ENCODE measurements at regions not wholly inside any gene's neighbourhood (a gene's known extent, or its start where the extent isn't known, plus 50 kb on each side); places are given as distances from the start of the nearest gene placed in this dataset.
"Not testable (repeated sequence)": the region's sequence is repeated elsewhere in the genome, so short reads cannot be mapped to it uniquely, and the experiment has no call there.

GRCh38 chr12:105466231-105466900 is 135.9 kb downstream of the C12orf75 start:
- Mint-ChIP-seq H3K4me3 (no peak overlapping the region), H3K27ac (no peak overlapping the region), H3K27me3 (peaks cover 13% of the 10 kb centered on the region), H3K9me3 (no peaks in the 10 kb centered on the region), H3K4me1 (no peaks in the 10 kb centered on the region), H3K36me3 (ENCODE audit: low read depth) (no peaks in the 10 kb centered on the region)
- ATAC-seq (replicated peaks) = no peak

GRCh38 chr12:105466901-105467598 is 136.6 kb downstream of the C12orf75 start:
- H3K36me3 Mint-ChIP-seq (ENCODE audit: low read depth) = no peaks in the 10 kb centered on the region
- H3K4me1 Mint-ChIP-seq = no peaks in the 10 kb centered on the region
- H3K27me3 Mint-ChIP-seq = peaks cover 13% of the 10 kb centered on the region
- no peaks in the 10 kb centered on the region for H3K9me3 Mint-ChIP-seq
- H3K27ac Mint-ChIP-seq = no peak overlapping the region
- ATAC-seq (replicated peaks) = no peak
- H3K4me3 Mint-ChIP-seq = no peak overlapping the region

DNA sequence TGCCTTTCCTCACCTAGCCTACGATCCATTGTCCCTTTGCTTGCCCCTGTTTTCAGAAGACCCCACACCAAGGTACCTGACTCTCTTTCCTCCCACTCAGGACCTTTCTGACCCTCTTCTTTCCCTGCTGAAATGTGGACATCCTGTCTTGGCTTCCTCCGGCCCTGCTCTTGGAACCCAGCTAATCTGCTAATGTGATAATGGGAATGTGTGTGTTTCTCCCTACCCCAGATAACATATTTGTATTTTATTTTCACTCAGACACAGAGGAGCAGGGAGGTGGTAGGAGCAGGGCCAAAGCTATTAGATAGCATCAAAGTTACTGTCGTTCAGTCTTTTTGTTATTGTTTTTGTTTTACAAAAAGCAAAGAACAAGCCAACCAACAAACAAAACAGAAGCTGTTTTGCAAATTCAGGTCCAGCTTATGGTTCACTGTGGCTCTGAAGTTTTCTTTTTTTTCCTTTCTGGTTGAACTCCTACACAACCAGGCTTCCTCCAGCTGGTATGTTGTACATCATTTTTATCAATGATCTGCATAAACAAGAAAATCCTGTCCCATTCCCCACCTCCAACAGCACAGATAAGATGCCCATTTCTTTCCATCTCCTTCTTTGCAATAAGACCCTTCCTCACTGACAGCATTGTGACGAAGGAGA is 137.3 kb downstream of the C12orf75 start:
- H3K4me3 Mint-ChIP-seq = no peak overlapping the region

GRCh38 chr12:105468464-105468863 is 138.0 kb downstream of the C12orf75 start:
- no peaks in the 10 kb centered on the region for H3K36me3 Mint-ChIP-seq (ENCODE audit: low read depth)

More for the DNA sequence above, 137.3 kb downstream of the C12orf75 start:
- Mint-ChIP-seq H3K9me3 (no peaks in the 10 kb centered on the region), H3K4me1 (no peaks in the 10 kb centered on the region), H3K27me3 (peaks cover 13% of the 10 kb centered on the region), H3K27ac (no peak overlapping the region), H3K36me3 (ENCODE audit: low read depth) (no peaks in the 10 kb centered on the region)
- ATAC-seq (replicated peaks) = no peak

DNA sequence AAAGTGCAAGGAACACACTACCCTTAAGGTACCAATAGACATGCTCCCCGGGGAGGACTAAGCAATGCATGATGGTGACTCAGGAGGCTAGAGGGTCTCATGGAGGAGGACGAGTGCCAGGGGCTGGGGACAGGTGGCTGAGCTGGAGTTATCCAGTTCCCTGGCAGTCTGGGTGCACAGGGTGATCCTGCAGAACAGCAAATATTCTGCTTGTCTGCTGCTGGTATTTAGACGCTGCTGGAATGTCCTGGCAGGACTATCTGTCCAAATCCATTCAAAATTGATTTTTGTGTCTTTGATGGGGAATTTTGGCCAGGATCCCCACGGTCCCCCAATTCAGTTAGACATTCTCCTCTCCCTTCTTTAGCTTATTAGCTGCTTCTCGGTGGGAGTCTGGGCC is 138.7 kb downstream of the C12orf75 start:
- peaks cover 15% of the 10 kb centered on the region for H3K27me3 Mint-ChIP-seq
- no peak overlapping the region for H3K27ac Mint-ChIP-seq
- no peak overlapping the region for H3K4me3 Mint-ChIP-seq
- H3K36me3 Mint-ChIP-seq (ENCODE audit: low read depth) = no peaks in the 10 kb centered on the region
- no peaks in the 10 kb centered on the region for H3K4me1 Mint-ChIP-seq
- no peaks in the 10 kb centered on the region for H3K9me3 Mint-ChIP-seq
- no peak for ATAC-seq (replicated peaks)

More at GRCh38 chr12:105468464-105468863, 138.0 kb downstream of the C12orf75 start:
- Mint-ChIP-seq H3K4me1 (no peaks in the 10 kb centered on the region), H3K4me3 (no peak overlapping the region), H3K27ac (no peak overlapping the region), H3K9me3 (no peaks in the 10 kb centered on the region), H3K27me3 (peaks cover 13% of the 10 kb centered on the region)
- ATAC-seq (replicated peaks) = no peak

DNA sequence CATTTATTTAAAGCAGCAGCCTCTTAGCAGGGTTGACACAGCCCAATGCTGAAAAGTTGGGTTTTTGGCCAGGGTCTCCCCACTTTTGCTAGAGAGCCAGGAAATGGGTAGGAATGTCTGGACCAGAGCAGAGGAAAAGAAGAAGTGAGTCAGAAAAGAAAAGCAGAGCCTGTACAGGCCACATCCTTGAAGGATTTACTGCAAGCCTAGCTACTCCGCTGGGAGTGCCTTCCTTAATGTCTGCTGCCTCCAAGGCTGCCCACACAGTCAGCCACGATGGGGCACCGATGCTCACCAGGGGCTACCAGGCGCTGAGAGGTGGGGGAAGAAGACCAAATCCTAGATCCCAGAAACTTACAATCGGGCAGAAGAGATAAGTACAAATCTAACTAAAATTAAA is 139.2 kb downstream of the C12orf75 start:
- ATAC-seq (replicated peaks) = no peak
- Mint-ChIP-seq H3K27me3 (peaks cover 20% of the 10 kb centered on the region), H3K4me1 (no peaks in the 10 kb centered on the region), H3K27ac (no peak overlapping the region), H3K9me3 (no peaks in the 10 kb centered on the region), H3K36me3 (ENCODE audit: low read depth) (no peaks in the 10 kb centered on the region), H3K4me3 (no peak overlapping the region)

DNA sequence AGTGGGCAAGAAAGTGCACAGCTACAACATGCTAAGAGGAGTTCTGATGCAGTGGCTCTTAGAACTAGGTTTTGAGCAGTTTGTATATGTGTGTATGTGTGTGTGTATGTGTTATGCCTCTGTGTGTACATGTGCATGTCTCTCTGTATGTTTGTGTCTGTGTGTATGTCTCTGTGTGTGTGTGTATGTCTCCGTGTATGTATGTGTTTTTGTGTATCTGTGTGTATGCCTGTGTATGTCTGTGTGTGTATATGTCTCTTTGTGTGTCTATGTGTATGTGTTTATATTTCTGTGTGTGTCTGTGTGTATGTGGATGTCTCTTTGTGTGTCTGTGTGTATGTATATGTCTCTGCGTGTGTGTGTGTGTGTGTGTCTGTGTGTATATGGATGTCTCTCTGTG is 139.6 kb downstream of the C12orf75 start:
- H3K27ac Mint-ChIP-seq = no peak overlapping the region
- H3K4me3 Mint-ChIP-seq = no peak overlapping the region
- no peaks in the 10 kb centered on the region for H3K9me3 Mint-ChIP-seq
- no peaks in the 10 kb centered on the region for H3K4me1 Mint-ChIP-seq
- H3K27me3 Mint-ChIP-seq = peaks cover 21% of the 10 kb centered on the region
- H3K36me3 Mint-ChIP-seq (ENCODE audit: low read depth) = no peaks in the 10 kb centered on the region
- no peak for ATAC-seq (replicated peaks)

DNA sequence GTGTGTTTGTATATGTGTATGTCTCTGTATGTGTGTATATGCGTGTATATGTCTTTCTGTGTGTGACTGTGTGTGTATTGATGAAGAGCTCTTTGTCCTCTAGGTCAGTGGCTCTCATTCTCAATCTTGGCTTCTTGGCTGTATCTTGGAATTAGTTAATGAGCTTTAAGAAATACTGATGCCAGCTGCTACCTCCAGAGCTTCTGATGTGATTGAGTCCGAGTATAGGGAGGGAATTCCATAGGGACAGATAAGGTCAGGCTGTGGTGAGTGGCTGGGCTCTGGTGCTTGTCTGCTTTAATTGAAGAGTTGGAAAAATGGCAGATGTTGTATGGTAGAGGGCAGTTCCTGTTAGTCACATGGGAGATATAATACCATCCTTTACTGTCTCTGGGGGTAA is 140.1 kb downstream of the C12orf75 start:
- Mint-ChIP-seq H3K27ac (no peak overlapping the region), H3K4me3 (no peak overlapping the region), H3K4me1 (no peaks in the 10 kb centered on the region), H3K9me3 (no peaks in the 10 kb centered on the region), H3K27me3 (peaks cover 21% of the 10 kb centered on the region), H3K36me3 (ENCODE audit: low read depth) (no peaks in the 10 kb centered on the region)
- ATAC-seq (replicated peaks) = no peak

GRCh38 chr12:105474672-105475071 is 144.2 kb downstream of the C12orf75 start:
- no peak overlapping the region for H3K27ac Mint-ChIP-seq
- H3K4me1 Mint-ChIP-seq = no peaks in the 10 kb centered on the region
- H3K36me3 Mint-ChIP-seq (ENCODE audit: low read depth) = no peaks in the 10 kb centered on the region
- no peak overlapping the region for H3K4me3 Mint-ChIP-seq
- ATAC-seq (replicated peaks) = peak; percentile 43
- H3K9me3 Mint-ChIP-seq = peaks cover 4% of the 10 kb centered on the region
- peaks cover 13% of the 10 kb centered on the region for H3K27me3 Mint-ChIP-seq

DNA sequence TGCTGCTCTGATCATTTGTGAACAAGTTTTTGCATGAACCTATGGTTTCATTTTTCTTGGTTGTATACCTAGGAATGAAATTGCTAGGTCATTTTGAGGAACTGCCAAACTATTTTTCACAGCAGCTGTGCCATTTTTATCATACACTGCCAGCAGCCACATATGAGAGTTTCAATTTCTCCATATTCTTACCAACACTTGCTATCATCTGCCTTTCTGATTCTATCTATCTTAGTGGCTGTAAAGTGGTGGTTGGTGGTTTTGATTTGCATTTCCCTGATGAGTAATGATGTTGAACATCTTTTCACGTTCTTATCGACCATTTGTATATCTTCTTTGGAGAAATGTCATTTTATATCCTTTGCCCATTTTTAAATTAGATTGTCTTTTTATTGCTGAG is 146.1 kb downstream of the C12orf75 start:
- H3K36me3 Mint-ChIP-seq (ENCODE audit: low read depth) = no peaks in the 10 kb centered on the region
- no peak overlapping the region for H3K27ac Mint-ChIP-seq
- H3K9me3 Mint-ChIP-seq = peaks cover 4% of the 10 kb centered on the region
- H3K27me3 Mint-ChIP-seq = peaks cover 13% of the 10 kb centered on the region
- peak; percentile 60 for ATAC-seq (replicated peaks)
- no peak overlapping the region for H3K4me3 Mint-ChIP-seq
- no peaks in the 10 kb centered on the region for H3K4me1 Mint-ChIP-seq

DNA sequence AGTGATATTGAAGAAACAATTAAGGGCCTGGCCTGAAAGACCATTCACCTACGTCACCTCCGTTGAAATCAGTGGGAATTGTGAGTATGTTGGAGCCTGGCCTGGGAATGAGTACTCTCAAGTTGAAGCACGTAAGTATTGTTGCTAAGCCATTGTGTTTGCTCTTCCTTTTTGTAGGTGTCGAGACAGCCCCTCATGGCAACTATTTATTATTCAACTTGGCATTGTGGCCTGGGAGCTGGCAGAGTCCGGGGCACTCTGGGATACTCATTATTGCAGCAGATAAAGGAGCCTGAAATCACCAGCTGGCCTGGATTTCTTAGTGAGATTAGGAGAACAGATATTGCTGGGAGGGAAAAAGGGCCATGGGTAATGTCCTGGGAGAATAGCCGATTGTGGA is 147.4 kb downstream of the C12orf75 start:
- no peak overlapping the region for H3K4me3 Mint-ChIP-seq
- H3K36me3 Mint-ChIP-seq (ENCODE audit: low read depth) = no peaks in the 10 kb centered on the region
- peaks cover 17% of the 10 kb centered on the region for H3K27me3 Mint-ChIP-seq
- H3K4me1 Mint-ChIP-seq = no peaks in the 10 kb centered on the region
- no peak overlapping the region for H3K27ac Mint-ChIP-seq
- no peak for ATAC-seq (replicated peaks)
- peaks cover 4% of the 10 kb centered on the region for H3K9me3 Mint-ChIP-seq

GRCh38 chr12:105478788-105479187 is 148.3 kb downstream of the C12orf75 start:
- not testable (repeated sequence) for H3K4me3 Mint-ChIP-seq; H3K4me1 Mint-ChIP-seq; H3K27ac Mint-ChIP-seq; H3K9me3 Mint-ChIP-seq; ATAC-seq (replicated peaks); H3K36me3 Mint-ChIP-seq (ENCODE audit: low read depth)
- peaks cover 21% of the 10 kb centered on the region for H3K27me3 Mint-ChIP-seq

- peaks cover 4% of the 10 kb centered on the region for H3K9me3 Mint-ChIP-seq
- no peaks in the 10 kb centered on the region for H3K36me3 Mint-ChIP-seq (ENCODE audit: low read depth)
- ATAC-seq (replicated peaks) = no peak
- H3K27ac Mint-ChIP-seq = no peak overlapping the region
- peaks cover 17% of the 10 kb centered on the region for H3K27me3 Mint-ChIP-seq
- H3K4me1 Mint-ChIP-seq = no peaks in the 10 kb centered on the region
- H3K4me3 Mint-ChIP-seq = no peak overlapping the region
Measured at GRCh38 chr12:105479710-105480109, 149.2 kb downstream of the C12orf75 start.

GRCh38 chr12:105480162-105480561 is 149.7 kb downstream of the C12orf75 start:
- Mint-ChIP-seq H3K27ac (no peak overlapping the region), H3K27me3 (peaks cover 18% of the 10 kb centered on the region), H3K4me1 (no peaks in the 10 kb centered on the region), H3K4me3 (no peak overlapping the region), H3K9me3 (peaks cover 4% of the 10 kb centered on the region), H3K36me3 (ENCODE audit: low read depth) (no peaks in the 10 kb centered on the region)
- no peak for ATAC-seq (replicated peaks)

All from activated T-helper 17 cell treated with anti-CD3 and anti-CD28 coated beads, Interleukin-2, amount 50 U/mL, for 72 hours (primary cell).